SK-N-SH treated with all-trans-retinoic acid at 6 μM for 48 hours (cell line): ENCODE measurements at regions not wholly inside any gene's neighbourhood (a gene's known extent, or its start where the extent isn't known, plus 50 kb on each side); places are given as distances from the start of the nearest gene placed in this dataset.

Source experiments
- ISL1 ChIP-seq: fragments of 250-450 bp; sonication (Bioruptor Pico); IDR thresholded peaks from 2 replicates; pipeline ENCODE4 v2.1.2; 2022; ENCODE audit warnings: mild to moderate bottlenecking, moderate library complexity
- RARB ChIP-seq: fragments of 250-450 bp; sonication (Bioruptor Pico); IDR thresholded peaks from 2 replicates; pipeline ENCODE4 v1.8.0; 2021; ENCODE audit warnings: mild to moderate bottlenecking, moderate library complexity
- ZFP3 ChIP-seq: fragments of 250-450 bp; sonication (Bioruptor Pico); IDR thresholded peaks from 2 replicates; pipeline ENCODE4 v1.5.0; 2020; ENCODE audit warnings: mild to moderate bottlenecking, moderate library complexity
- ZNF8 ChIP-seq: fragments of 450-650 bp; formaldehyde crosslinking; IDR thresholded peaks from 2 replicates; pipeline ENCODE4 v1.5.0; 2020; ENCODE audit warnings: mild to moderate bottlenecking, moderate library complexity
- TF ChIP-seq, protein P1 (sequence below): fragments of 250-450 bp; sonication (Bioruptor Pico); IDR thresholded peaks from 2 replicates; pipeline ENCODE4 v1.5.0; 2020; ENCODE audit warnings: mild to moderate bottlenecking, moderate library complexity
- TF ChIP-seq, protein P2 (sequence below): fragments of 250-450 bp; sonication (Bioruptor Pico); IDR thresholded peaks from 2 replicates; pipeline ENCODE4 v1.8.0; 2021; ENCODE audit warnings: low read depth, mild to moderate bottlenecking, moderate library complexity, borderline replicate concordance

DNA sequence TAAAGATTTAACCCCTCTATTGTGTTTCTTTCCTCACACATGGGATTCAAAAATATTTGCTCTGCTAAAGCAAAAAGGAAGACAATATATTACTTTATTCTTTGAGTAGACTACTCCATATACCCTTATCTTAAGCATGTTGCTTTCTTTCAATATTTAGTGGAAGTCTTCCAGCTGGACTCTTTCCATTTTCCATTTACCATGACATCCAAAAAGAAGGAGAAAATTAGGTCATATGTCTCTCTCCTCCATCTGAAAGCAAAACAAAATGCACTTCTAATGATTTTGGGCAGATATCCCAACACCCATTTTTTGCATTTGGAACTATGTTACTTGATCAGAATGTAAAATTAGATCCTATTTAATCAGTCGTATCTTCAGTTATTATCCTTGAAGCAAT is 1336.5 kb downstream of the PCDH19 start:
- TF ChIP-seq RARB (CRISPR knock-in tag) (no peak), ISL1 (no peak), ZFP3 (CRISPR knock-in tag) (no peak), ZNF8 (no peak)
- TF ChIP-seq, protein P1, sequence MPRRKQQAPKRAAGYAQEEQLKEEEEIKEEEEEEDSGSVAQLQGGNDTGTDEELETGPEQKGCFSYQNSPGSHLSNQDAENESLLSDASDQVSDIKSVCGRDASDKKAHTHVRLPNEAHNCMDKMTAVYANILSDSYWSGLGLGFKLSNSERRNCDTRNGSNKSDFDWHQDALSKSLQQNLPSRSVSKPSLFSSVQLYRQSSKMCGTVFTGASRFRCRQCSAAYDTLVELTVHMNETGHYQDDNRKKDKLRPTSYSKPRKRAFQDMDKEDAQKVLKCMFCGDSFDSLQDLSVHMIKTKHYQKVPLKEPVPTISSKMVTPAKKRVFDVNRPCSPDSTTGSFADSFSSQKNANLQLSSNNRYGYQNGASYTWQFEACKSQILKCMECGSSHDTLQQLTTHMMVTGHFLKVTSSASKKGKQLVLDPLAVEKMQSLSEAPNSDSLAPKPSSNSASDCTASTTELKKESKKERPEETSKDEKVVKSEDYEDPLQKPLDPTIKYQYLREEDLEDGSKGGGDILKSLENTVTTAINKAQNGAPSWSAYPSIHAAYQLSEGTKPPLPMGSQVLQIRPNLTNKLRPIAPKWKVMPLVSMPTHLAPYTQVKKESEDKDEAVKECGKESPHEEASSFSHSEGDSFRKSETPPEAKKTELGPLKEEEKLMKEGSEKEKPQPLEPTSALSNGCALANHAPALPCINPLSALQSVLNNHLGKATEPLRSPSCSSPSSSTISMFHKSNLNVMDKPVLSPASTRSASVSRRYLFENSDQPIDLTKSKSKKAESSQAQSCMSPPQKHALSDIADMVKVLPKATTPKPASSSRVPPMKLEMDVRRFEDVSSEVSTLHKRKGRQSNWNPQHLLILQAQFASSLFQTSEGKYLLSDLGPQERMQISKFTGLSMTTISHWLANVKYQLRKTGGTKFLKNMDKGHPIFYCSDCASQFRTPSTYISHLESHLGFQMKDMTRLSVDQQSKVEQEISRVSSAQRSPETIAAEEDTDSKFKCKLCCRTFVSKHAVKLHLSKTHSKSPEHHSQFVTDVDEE (CRISPR knock-in tag): no peak
- TF ChIP-seq, protein P2, sequence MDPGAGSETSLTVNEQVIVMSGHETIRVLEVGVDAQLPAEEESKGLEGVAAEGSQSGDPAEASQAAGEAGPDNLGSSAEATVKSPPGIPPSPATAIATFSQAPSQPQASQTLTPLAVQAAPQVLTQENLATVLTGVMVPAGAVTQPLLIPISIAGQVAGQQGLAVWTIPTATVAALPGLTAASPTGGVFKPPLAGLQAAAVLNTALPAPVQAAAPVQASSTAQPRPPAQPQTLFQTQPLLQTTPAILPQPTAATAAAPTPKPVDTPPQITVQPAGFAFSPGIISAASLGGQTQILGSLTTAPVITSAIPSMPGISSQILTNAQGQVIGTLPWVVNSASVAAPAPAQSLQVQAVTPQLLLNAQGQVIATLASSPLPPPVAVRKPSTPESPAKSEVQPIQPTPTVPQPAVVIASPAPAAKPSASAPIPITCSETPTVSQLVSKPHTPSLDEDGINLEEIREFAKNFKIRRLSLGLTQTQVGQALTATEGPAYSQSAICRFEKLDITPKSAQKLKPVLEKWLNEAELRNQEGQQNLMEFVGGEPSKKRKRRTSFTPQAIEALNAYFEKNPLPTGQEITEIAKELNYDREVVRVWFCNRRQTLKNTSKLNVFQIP: no peak
